Brain microvascular endothelial cell (primary cell): ENCODE measurements at regions not wholly inside any gene's neighbourhood (a gene's known extent, or its start where the extent isn't known, plus 50 kb on each side); places are given as distances from the start of the nearest gene placed in this dataset.

Source experiments
- DNase-seq: peaks from one replicate; pipeline ENCODE4 v3.0.0-alpha.2; 2020
- H3K27ac ChIP-seq: fragments of 250-450 bp; sonication (Bioruptor Pico); 2 replicates; pipeline ENCODE4 v1.5.1; 2020; ENCODE audit warnings: mild to moderate bottlenecking, moderate library complexity
- H3K27me3 ChIP-seq: fragments of 250-450 bp; sonication (Bioruptor Pico); replicated peaks from 2 replicates; pipeline ENCODE4 v1.5.1; 2020; ENCODE audit warnings: mild to moderate bottlenecking
- H3K36me3 ChIP-seq: fragments of 250-450 bp; sonication (Bioruptor Pico); replicated peaks from 2 replicates; pipeline ENCODE4 v1.5.1; 2020; ENCODE audit warnings: mild to moderate bottlenecking
- H3K4me3 ChIP-seq: 2 replicates; pipeline ENCODE4 v1.5.1; 2011; ENCODE audit warnings: low read depth, mild to moderate bottlenecking, control low read depth, low read length, moderate library complexity
- CTCF ChIP-seq: IDR thresholded peaks from 2 replicates; pipeline ENCODE4 v1.5.1; 2011; ENCODE audit warnings: low read depth, mild to moderate bottlenecking, moderate library complexity, low read length, control low read depth, inconsistent platforms; ENCODE audit errors: missing control alignments
- in situ Hi-C: cut with HindIII; loops from 2 replicates; pipeline ENCODE4 v1.10.0; 2017; ENCODE audit warnings: low sequenced_read_pairs, low pct_ligation_motif_present

DNA sequence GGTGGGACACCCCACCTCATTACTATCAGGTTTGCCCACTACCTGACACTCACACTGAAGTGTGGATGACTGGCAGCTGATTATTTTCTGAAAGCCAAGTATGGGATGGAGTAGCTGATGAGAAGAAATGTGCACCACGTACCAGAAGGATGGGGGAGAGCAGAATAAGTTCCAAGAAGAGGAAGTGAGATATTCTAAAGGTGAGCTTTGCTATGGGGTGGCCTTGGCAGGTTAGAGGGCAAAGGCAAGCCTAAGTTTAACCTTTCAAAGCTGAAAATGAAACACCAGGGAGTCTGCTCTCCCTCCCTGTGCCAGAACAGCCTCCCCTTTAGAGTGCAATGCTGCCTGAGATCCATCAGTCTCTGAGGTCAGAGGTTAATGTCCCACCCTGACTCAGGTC is 196.1 kb upstream of the OSR1 start:
- H3K27ac ChIP-seq = no peak overlapping the region
- no peak overlapping the region for H3K4me3 ChIP-seq
- DNase-seq = no peak
- H3K36me3 ChIP-seq = no peaks in the 10 kb centered on the region
- in situ Hi-C loops = no loop called here
- H3K27me3 ChIP-seq = no peaks in the 10 kb centered on the region
- TF ChIP-seq CTCF = no peak

DNA sequence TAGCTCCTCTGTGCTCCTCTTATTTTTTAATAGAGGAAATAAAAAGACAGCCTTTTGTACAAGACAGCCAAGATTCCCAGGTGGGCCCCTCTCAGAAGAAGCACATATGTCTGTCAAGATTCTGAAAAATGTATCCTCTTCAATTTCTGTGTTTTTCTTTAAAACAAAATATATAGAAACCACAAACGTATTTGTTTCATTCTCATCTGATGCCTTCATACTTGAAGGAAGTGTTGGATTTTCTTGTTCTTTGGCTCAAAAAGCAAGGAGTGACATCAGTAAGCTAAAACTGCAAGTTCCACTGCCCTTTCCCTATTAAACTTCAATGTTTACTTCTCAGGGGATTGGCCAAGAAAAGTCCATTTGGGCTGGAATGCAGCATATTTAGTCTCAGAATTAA is 193.8 kb upstream of the OSR1 start:
- in situ Hi-C loops = no loop called here
- H3K27ac ChIP-seq = no peak overlapping the region
- DNase-seq = no peak
- no peaks in the 10 kb centered on the region for H3K27me3 ChIP-seq
- H3K36me3 ChIP-seq = no peaks in the 10 kb centered on the region
- H3K4me3 ChIP-seq = no peak overlapping the region
- no peak for TF ChIP-seq CTCF

- DNase-seq = no peak
- in situ Hi-C loops = no loop called here
- Histone ChIP-seq H3K4me3 (no peak overlapping the region), H3K27ac (no peak overlapping the region), H3K27me3 (no peaks in the 10 kb centered on the region), H3K36me3 (no peaks in the 10 kb centered on the region)
- TF ChIP-seq CTCF = no peak
Measured at GRCh38 chr2:19550750-19551149, 192.3 kb upstream of the OSR1 start.

DNA sequence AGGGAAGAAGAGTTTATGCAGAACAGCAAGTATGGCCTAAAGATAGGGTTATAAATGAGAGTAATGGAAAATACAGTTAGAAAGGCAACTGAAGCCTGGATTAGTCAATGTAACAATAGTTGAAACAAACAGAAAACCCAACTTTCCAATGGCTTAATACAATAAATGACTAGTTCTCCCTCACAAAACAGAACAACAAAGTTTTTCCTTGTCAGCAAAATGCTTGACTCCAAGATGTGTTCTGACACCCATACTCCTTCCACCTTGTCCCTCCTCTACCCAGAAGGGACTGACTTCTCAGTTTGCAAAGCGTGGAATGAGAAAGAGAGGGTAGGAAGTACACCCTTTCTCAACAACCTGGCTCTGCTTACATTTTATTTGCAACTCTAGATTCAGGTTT is 191.4 kb upstream of the OSR1 start:
- TF ChIP-seq CTCF = no peak
- no peak overlapping the region for H3K27ac ChIP-seq
- H3K4me3 ChIP-seq = no peak overlapping the region
- in situ Hi-C loops = no loop called here
- no peaks in the 10 kb centered on the region for H3K36me3 ChIP-seq
- no peak for DNase-seq
- H3K27me3 ChIP-seq = no peaks in the 10 kb centered on the region

GRCh38 chr2:19548116-19548515 is 189.7 kb upstream of the OSR1 start:
- TF ChIP-seq CTCF = no peak
- DNase-seq = no peak
- Histone ChIP-seq H3K36me3 (no peaks in the 10 kb centered on the region), H3K4me3 (no peak overlapping the region), H3K27me3 (no peaks in the 10 kb centered on the region), H3K27ac (no peak overlapping the region)
- in situ Hi-C loops = no loop called here

GRCh38 chr2:19547321-19547720 is 188.9 kb upstream of the OSR1 start:
- H3K36me3 ChIP-seq = no peaks in the 10 kb centered on the region
- no peak overlapping the region for H3K4me3 ChIP-seq
- H3K27me3 ChIP-seq = no peaks in the 10 kb centered on the region
- TF ChIP-seq CTCF = no peak
- DNase-seq = no peak
- in situ Hi-C loops = no loop called here
- no peak overlapping the region for H3K27ac ChIP-seq
